HCT116 (cell line): ENCODE measurements at regions not wholly inside any gene's neighbourhood (a gene's known extent, or its start where the extent isn't known, plus 50 kb on each side); places are given as distances from the start of the nearest gene placed in this dataset.

Experiments used
- ATAC-seq: fragments of 200-7000 bp; cut with Tn5 transposase; 2 replicates; pipeline ENCODE4 v1.9.1; 2020; ENCODE audit warnings: mild to moderate bottlenecking, moderate library complexity
- BruUV-seq: library from RNA; stranded (reverse); fragments of 400-500 nt; replicated peaks from 2 replicates; lab custom pipeline; 2021; lab: Mats Ljungman, UMichigan
- CTCF ChIA-PET: fragments of 300-600 bp; sonication (Branson Sonifier 250); formaldehyde crosslinking; loops from one replicate; lab custom pipeline; 2021; ENCODE audit warnings: antibody characterized with exemption; lab: Charles Lee
- POLR2A ChIA-PET: fragments of 300-600, 350-600 bp; sonication (Branson Sonifier 250); formaldehyde crosslinking; loops from one replicate; lab custom pipeline; 2021; ENCODE audit warnings: antibody characterized with exemption; lab: Charles Lee
- RAD21 ChIA-PET, 2 experiments: fragments of 300-600 bp; sonication (Branson Sonifier 250); formaldehyde crosslinking; loops; one replicate each; lab custom pipeline; 2023; ENCODE audit warnings: low total read pairs in 2 of 2; ENCODE audit not compliant: uncharacterized antibody in 2 of 2, unreplicated experiment in 2 of 2, low non-redundant PET in 1 of 2; lab: Charles Lee
- DNase-seq: peaks from one replicate; pipeline ENCODE4 v3.0.0-alpha.2; 2010; ENCODE audit warnings: low read depth, low spot score
- H2AFZ ChIP-seq: fragments of 200-600 bp; shearing (Covaris generic), sonication (generic); 2 replicates; pipeline ENCODE4 v1.6.1; 2017; ENCODE audit warnings: low read depth, mixed run types, mixed read lengths, antibody characterized with exemption, low read length; ENCODE audit not compliant: poor library complexity, severe bottlenecking
- H3K27ac ChIP-seq: 2 replicates; pipeline ENCODE4 v1.5.1; 2012; ENCODE audit warnings: low read depth, low read length
- H3K27me3 ChIP-seq: fragments of 200-600 bp; sonication (generic); 2 replicates; pipeline ENCODE4 v1.6.1; 2016; ENCODE audit warnings: mixed run types, low read length, mixed read lengths; ENCODE audit not compliant: insufficient read depth
- H3K36me3 ChIP-seq, 2 experiments: fragments of 200-500 bp in 1 of 2; fragments of 200-600 bp in 1 of 2; sonication (Bioruptor generic) in 1 of 2; sonication (generic) in 1 of 2; 2 replicates each; pipeline versions ENCODE4 v1.5.1 to v1.6.1; 2014 to 2016; ENCODE audit warnings: low read length in 2 of 2, inconsistent platforms in 1 of 2, mixed read lengths in 1 of 2, mixed run types in 1 of 2; ENCODE audit not compliant: insufficient read depth in 2 of 2, control insufficient read depth in 1 of 2
- H3K4me1 ChIP-seq, 2 experiments: fragments of 200-600 bp in 1 of 2; sonication (generic) in 1 of 2; 2 replicates each; pipeline versions ENCODE4 v1.5.1 to v1.6.1; 2012 to 2017; ENCODE audit warnings: low read length in 2 of 2, inconsistent platforms in 1 of 2, mild to moderate bottlenecking in 1 of 2, mixed read lengths in 1 of 2, mixed run types in 1 of 2, moderate library complexity in 1 of 2; ENCODE audit not compliant: insufficient read depth in 2 of 2, control insufficient read depth in 1 of 2
- H3K4me2 ChIP-seq: fragments of 200-600 bp; sonication (generic); 2 replicates; pipeline ENCODE4 v1.6.1; 2017; ENCODE audit warnings: mixed run types, low read length, mixed read lengths
- H3K4me3 ChIP-seq, 2 experiments: fragments of 200-600 bp in 1 of 2; sonication (generic) in 1 of 2; replicated peaks in 1 of 2; 2 replicates each; pipeline ENCODE4 v1.5.1; 2011 to 2016; ENCODE audit warnings: low read length in 2 of 2, control low read depth in 1 of 2, low read depth in 1 of 2, mild to moderate bottlenecking in 1 of 2, mixed read lengths in 1 of 2, mixed run types in 1 of 2
- H3K79me2 ChIP-seq: fragments of 200-600 bp; sonication (generic); 2 replicates; pipeline ENCODE4 v1.6.1; 2017; ENCODE audit warnings: mild to moderate bottlenecking, mixed run types, low read length, moderate library complexity, mixed read lengths; ENCODE audit not compliant: insufficient read depth
- H3K9ac ChIP-seq: fragments of 200-600 bp; sonication (generic); 2 replicates; pipeline ENCODE4 v1.6.1; 2016; ENCODE audit warnings: low read length, mixed read lengths
- H3K9me2 ChIP-seq: fragments of 200-600 bp; sonication (generic), shearing (Covaris generic); 2 replicates; pipeline ENCODE4 v1.6.1; 2017; ENCODE audit warnings: mixed run types, mild to moderate bottlenecking, moderate library complexity; ENCODE audit not compliant: insufficient read depth
- H3K9me3 ChIP-seq, 2 experiments: fragments of 200-500 bp in 1 of 2; fragments of 200-600 bp in 1 of 2; sonication (Bioruptor generic) in 1 of 2; sonication (generic) in 1 of 2; 2 replicates each; pipeline ENCODE4 v1.6.1; 2014 to 2017; ENCODE audit warnings: low read length in 2 of 2, mixed read lengths in 2 of 2, inconsistent platforms in 1 of 2, low read depth in 1 of 2, mild to moderate bottlenecking in 1 of 2, mixed run types in 1 of 2, moderate library complexity in 1 of 2; ENCODE audit not compliant: control insufficient read depth in 1 of 2, insufficient read depth in 1 of 2
- H4K20me1 ChIP-seq: fragments of 200-600 bp; sonication (generic), shearing (Covaris generic); 2 replicates; pipeline ENCODE4 v1.6.1; 2017; ENCODE audit warnings: mixed run types, mild to moderate bottlenecking, moderate library complexity; ENCODE audit not compliant: insufficient read depth
- CEBPB ChIP-seq: IDR thresholded peaks from 2 replicates; pipeline ENCODE4 v1.6.1; 2012; ENCODE audit warnings: low read depth
- ELF1 ChIP-seq: IDR thresholded peaks from 2 replicates; pipeline ENCODE4 v1.6.1; 2012; ENCODE audit warnings: low read depth, borderline replicate concordance
- EZH2 ChIP-seq: fragments of 200-600 bp; sonication (generic); IDR thresholded peaks from 2 replicates; pipeline ENCODE4 v1.6.1; 2017; ENCODE audit warnings: antibody characterized with exemption, mixed run types
- RAD21 ChIP-seq: IDR thresholded peaks from 2 replicates; pipeline ENCODE4 v1.6.1; 2012; ENCODE audit warnings: low read depth, mild to moderate bottlenecking
- SIN3A ChIP-seq: IDR thresholded peaks from 2 replicates; pipeline ENCODE4 v1.6.1; 2012; ENCODE audit warnings: low read depth
- SRF ChIP-seq: IDR thresholded peaks from 2 replicates; pipeline ENCODE4 v1.6.1; 2012; ENCODE audit warnings: low read depth
- TCF7L2 ChIP-seq: IDR thresholded peaks from 2 replicates; pipeline ENCODE4 v1.7.0; 2011; ENCODE audit warnings: borderline replicate concordance, inconsistent platforms; ENCODE audit not compliant: insufficient read depth, insufficient read length; ENCODE audit errors: extremely low read depth
- YY1 ChIP-seq: IDR thresholded peaks from 2 replicates; pipeline ENCODE4 v1.6.1; 2011; ENCODE audit warnings: low read length, low read depth, moderate library complexity, mild to moderate bottlenecking; ENCODE audit not compliant: insufficient replicate concordance; ENCODE audit errors: extremely low read depth
- intact Hi-C: fragments of 100-400 bp; cut with micrococcal nuclease; formaldehyde crosslinking; loops from 2 replicates; pipeline ENCODE4 v1.10.0; 2022
- TF ChIP-seq, protein P1 (sequence below), 3 experiments: fragments of 200-600 bp in 1 of 3; sonication (generic) in 1 of 3; IDR thresholded peaks in 2 of 3; conservative IDR thresholded peaks in 1 of 3; 2 replicates each; pipeline ENCODE4 v1.5.1; 2012 to 2017; ENCODE audit warnings: low read depth in 2 of 3, low read length in 2 of 3, antibody characterized with exemption in 1 of 3, borderline replicate concordance in 1 of 3, control low read depth in 1 of 3, mild to moderate bottlenecking in 1 of 3, mixed read lengths in 1 of 3, mixed run types in 1 of 3, moderate library complexity in 1 of 3; ENCODE audit not compliant: insufficient read depth in 1 of 3
- TF ChIP-seq, protein P2 (sequence below): IDR thresholded peaks from 2 replicates; pipeline ENCODE4 v1.6.1; 2012

DNA sequence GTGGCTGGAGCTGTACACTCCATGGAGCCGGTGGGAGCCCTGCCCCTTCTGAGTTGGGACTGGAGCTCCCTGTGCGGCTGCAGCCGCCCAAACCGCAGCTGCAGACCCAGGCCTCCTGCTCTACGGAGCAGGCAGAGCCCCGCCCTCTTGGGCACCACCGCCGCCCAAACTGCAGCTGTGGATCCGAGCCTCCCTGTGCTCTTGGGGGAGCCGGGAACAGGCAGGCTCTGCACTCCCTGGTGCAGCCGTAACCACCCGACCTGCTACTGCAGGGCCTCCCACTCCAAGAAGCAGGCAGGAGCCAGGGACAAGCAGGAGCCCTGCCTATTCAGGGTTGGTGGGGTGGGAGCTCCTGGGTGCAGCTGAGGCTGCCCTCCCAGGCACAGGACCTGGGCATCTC, 237.5 kb upstream of the ATP6AP2 start (continued):
- TF ChIP-seq, protein P1, sequence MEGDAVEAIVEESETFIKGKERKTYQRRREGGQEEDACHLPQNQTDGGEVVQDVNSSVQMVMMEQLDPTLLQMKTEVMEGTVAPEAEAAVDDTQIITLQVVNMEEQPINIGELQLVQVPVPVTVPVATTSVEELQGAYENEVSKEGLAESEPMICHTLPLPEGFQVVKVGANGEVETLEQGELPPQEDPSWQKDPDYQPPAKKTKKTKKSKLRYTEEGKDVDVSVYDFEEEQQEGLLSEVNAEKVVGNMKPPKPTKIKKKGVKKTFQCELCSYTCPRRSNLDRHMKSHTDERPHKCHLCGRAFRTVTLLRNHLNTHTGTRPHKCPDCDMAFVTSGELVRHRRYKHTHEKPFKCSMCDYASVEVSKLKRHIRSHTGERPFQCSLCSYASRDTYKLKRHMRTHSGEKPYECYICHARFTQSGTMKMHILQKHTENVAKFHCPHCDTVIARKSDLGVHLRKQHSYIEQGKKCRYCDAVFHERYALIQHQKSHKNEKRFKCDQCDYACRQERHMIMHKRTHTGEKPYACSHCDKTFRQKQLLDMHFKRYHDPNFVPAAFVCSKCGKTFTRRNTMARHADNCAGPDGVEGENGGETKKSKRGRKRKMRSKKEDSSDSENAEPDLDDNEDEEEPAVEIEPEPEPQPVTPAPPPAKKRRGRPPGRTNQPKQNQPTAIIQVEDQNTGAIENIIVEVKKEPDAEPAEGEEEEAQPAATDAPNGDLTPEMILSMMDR (IDR thresholded peaks at IDR 0.05 in 2 of 3, conservative IDR thresholded peaks at IDR 0.05 in 1 of 3; ENCODE audit: borderline replicate concordance in 1 of 3, insufficient read depth in 1 of 3, low read depth in 2 of 3, low read length in 2 of 3), result no peak
- no peak for TF ChIP-seq YY1
- no peak for TF ChIP-seq EZH2
- TF ChIP-seq CEBPB, result no peak
- no peak for TF ChIP-seq RAD21
- TF ChIP-seq, all 23 proteins: peak for 0

DNA sequence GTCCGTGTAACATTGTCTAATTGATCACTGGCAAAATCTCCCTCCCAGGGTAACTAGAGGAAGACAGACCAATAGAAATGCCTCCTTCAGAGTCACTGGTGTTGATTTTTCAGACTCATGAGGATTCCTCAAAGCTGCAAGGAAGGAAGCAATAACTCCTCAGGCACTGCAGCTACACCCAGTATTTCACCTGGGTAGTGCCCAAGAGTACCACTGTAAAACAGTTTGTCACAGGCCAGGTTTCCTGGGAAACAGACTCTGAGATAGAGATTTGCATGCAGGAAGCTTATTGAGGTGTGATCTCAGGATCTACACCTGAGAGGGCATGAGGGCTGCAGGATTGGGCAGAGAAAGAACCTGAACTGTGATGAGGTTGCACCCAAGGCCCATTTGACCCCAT, 240.7 kb upstream of the ATP6AP2 start:
- Histone ChIP-seq H4K20me1 (no peaks in the 10 kb centered on the region), H3K79me2 (no peaks in the 10 kb centered on the region), H3K4me3 (no peak overlapping the region), H3K4me1 (no peaks in the 10 kb centered on the region), H3K9me3 (no peaks in the 10 kb centered on the region), H2AFZ (no peak overlapping the region), H3K36me3 (no peaks in the 10 kb centered on the region), H3K27ac (no peak overlapping the region), H3K27me3 (no peaks in the 10 kb centered on the region), H3K4me2 (no peak overlapping the region), H3K9me2 (no peaks in the 10 kb centered on the region), H3K9ac (no peak overlapping the region)
- ChIA-PET RAD21 (no interaction called here), CTCF (no interaction called here), POLR2A (no interaction called here)
- intact Hi-C loops, result no loop called here
- TF ChIP-seq SRF, result no peak
- TF ChIP-seq SIN3A, result no peak
- no peak for TF ChIP-seq EZH2
- no peak for TF ChIP-seq TCF7L2
- TF ChIP-seq, protein P2, sequence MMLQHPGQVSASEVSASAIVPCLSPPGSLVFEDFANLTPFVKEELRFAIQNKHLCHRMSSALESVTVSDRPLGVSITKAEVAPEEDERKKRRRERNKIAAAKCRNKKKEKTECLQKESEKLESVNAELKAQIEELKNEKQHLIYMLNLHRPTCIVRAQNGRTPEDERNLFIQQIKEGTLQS, result no peak
- TF ChIP-seq ELF1, result no peak
- ATAC-seq, result no peak
- no TSS peak for BruUV-seq
- DNase-seq, result no peak
